ENCODE measurements at regions not wholly inside any gene's neighbourhood (a gene's known extent, or its start where the extent isn't known, plus 50 kb on each side); places are given as distances from the start of the nearest gene placed in this dataset.

GRCh38 chr14:42391146-42391834, 784.6 kb downstream of the LRFN5 start:
- Histone ChIP-seq H3K4me3 (ENCODE audit: low read length) (no peak overlapping the region), H3K9me2 (replicated peaks; ENCODE audit: control insufficient read depth, low read length) (no peaks in the 10 kb centered on the region), H3K27ac (ENCODE audit: low read depth, low read length) (no peak overlapping the region), H3K36me3 (ENCODE audit: control insufficient read depth, low read length) (no peaks in the 10 kb centered on the region), H3F3A (ENCODE audit: control insufficient read depth, insufficient read depth) (no peaks in the 10 kb centered on the region), H3K4me2 (ENCODE audit: low read length) (no peak overlapping the region), H3K79me2 (ENCODE audit: control insufficient read depth, low read length) (no peaks in the 10 kb centered on the region), H3K9me3 (ENCODE audit: control insufficient read depth, insufficient read depth, low read length) (no peaks in the 10 kb centered on the region), H3K27me3 (ENCODE audit: control insufficient read depth, low read length) (no peaks in the 10 kb centered on the region), H4K20me1 (ENCODE audit: control insufficient read depth, insufficient read depth, low read depth, low read length) (no peaks in the 10 kb centered on the region), H3K4me1 (ENCODE audit: control insufficient read depth, low read length) (no peaks in the 10 kb centered on the region)
- no peak for TF ChIP-seq CTCF (IDR thresholded peaks at IDR 0.05; ENCODE audit: low read depth, low read length, poor library complexity, severe bottlenecking)
- TF ChIP-seq EZH2phosphoT487 (IDR thresholded peaks at IDR 0.05; ENCODE audit: borderline replicate concordance, low read length): no peak

- H3K79me2 ChIP-seq (ENCODE audit: control insufficient read depth, low read length): no peaks in the 10 kb centered on the region
- H3K4me2 ChIP-seq (ENCODE audit: low read length): no peak overlapping the region
- no peak overlapping the region for H3K4me3 ChIP-seq (ENCODE audit: low read length)
- no peaks in the 10 kb centered on the region for H3K27me3 ChIP-seq (ENCODE audit: control insufficient read depth, low read length)
- no peaks in the 10 kb centered on the region for H3K36me3 ChIP-seq (ENCODE audit: control insufficient read depth, low read length)
- H3K9me2 ChIP-seq (replicated peaks; ENCODE audit: control insufficient read depth, low read length): no peaks in the 10 kb centered on the region
- no peak overlapping the region for H3K27ac ChIP-seq (ENCODE audit: low read depth, low read length)
- TF ChIP-seq CTCF (IDR thresholded peaks at IDR 0.05; ENCODE audit: low read depth, low read length, poor library complexity, severe bottlenecking): no peak
- TF ChIP-seq EZH2phosphoT487 (IDR thresholded peaks at IDR 0.05; ENCODE audit: borderline replicate concordance, low read length): no peak
- H4K20me1 ChIP-seq (ENCODE audit: control insufficient read depth, insufficient read depth, low read depth, low read length): no peaks in the 10 kb centered on the region
- H3F3A ChIP-seq (ENCODE audit: control insufficient read depth, insufficient read depth): no peaks in the 10 kb centered on the region
- H3K4me1 ChIP-seq (ENCODE audit: control insufficient read depth, low read length): no peaks in the 10 kb centered on the region
- peaks cover 3% of the 10 kb centered on the region; the same call in 1 of the 2 replicates for H3K9me3 ChIP-seq (ENCODE audit: control insufficient read depth, insufficient read depth, low read length)
Measured at GRCh38 chr14:42378880-42379279, 772.2 kb downstream of the LRFN5 start.

- Histone ChIP-seq H3K79me2 (ENCODE audit: control insufficient read depth, low read length) (no peaks in the 10 kb centered on the region), H3K9me2 (replicated peaks; ENCODE audit: control insufficient read depth, low read length) (no peaks in the 10 kb centered on the region), H3K4me1 (ENCODE audit: control insufficient read depth, low read length) (no peaks in the 10 kb centered on the region), H3K36me3 (ENCODE audit: control insufficient read depth, low read length) (no peaks in the 10 kb centered on the region), H3K9me3 (ENCODE audit: control insufficient read depth, insufficient read depth, low read length) (peaks cover 3% of the 10 kb centered on the region; the same call in 1 of the 2 replicates), H3K27ac (ENCODE audit: low read depth, low read length) (no peak overlapping the region), H3K4me3 (ENCODE audit: low read length) (no peak overlapping the region), H3K27me3 (ENCODE audit: control insufficient read depth, low read length) (no peaks in the 10 kb centered on the region), H4K20me1 (ENCODE audit: control insufficient read depth, insufficient read depth, low read depth, low read length) (no peaks in the 10 kb centered on the region), H3K4me2 (ENCODE audit: low read length) (no peak overlapping the region), H3F3A (ENCODE audit: control insufficient read depth, insufficient read depth) (no peaks in the 10 kb centered on the region)
- TF ChIP-seq EZH2phosphoT487 (IDR thresholded peaks at IDR 0.05; ENCODE audit: borderline replicate concordance, low read length): no peak
- no peak for TF ChIP-seq CTCF (IDR thresholded peaks at IDR 0.05; ENCODE audit: low read depth, low read length, poor library complexity, severe bottlenecking)
Measured at GRCh38 chr14:42378274-42378673, 771.6 kb downstream of the LRFN5 start.
